ENCODE measurements at regions not wholly inside any gene's neighbourhood (a gene's known extent, or its start where the extent isn't known, plus 50 kb on each side); places are given as distances from the start of the nearest gene placed in this dataset.

DNA sequence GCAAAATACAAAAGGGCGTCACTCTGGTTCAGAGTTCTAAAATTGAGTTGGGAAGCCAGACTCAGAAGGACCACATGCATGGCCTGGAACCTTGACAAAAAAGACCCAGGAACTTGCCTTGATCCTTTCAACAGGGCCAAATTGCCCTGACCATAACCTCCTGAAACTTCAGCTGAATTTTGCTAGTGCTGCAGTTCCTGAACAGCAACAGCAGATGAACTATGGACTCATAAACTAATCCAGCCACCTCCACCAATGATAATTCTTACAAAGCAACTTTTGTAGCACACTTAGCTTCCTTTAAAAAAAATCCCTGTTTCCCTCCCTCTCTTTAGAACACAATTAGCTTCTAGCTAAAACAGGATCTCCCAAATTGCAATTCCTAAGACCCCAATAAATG lies 155.9 kb downstream of the MAT2B start:
- no peak overlapping the region for H3K27ac ChIP-seq (ENCODE audit: low read depth in 1 of 2, low read length in 2 of 2)
- WGBS = 49% methylated on average over 1 of the region's 1 CpG
- no peak for DNase-seq (ENCODE audit: low spot score)
- H3K9me3 ChIP-seq (ENCODE audit: control insufficient read depth in 4 of 4, low read length in 3 of 4) = peaks cover 0 to 2% (median under 1%) of the 10 kb centered on the region in 4 donors
- H3K4me1 ChIP-seq (ENCODE audit: control insufficient read depth in 4 of 4, insufficient read depth in 4 of 4, low read length in 3 of 4) = no peaks in the 10 kb centered on the region
- TF ChIP-seq TAF1 (conservative IDR thresholded peaks at IDR 0.05) (no peak), EGR1 (IDR thresholded peaks at IDR 0.05; ENCODE audit: low read depth in 2 of 2) (no peak), SP1 (IDR thresholded peaks at IDR 0.05) (no peak), HNF4A (conservative IDR thresholded peaks at IDR 0.05) (no peak), JUND (IDR thresholded peaks at IDR 0.05) (no peak), NR2F2 (IDR thresholded peaks at IDR 0.05) (no peak), GABPA (IDR thresholded peaks at IDR 0.05 in 1 of 2, conservative IDR thresholded peaks at IDR 0.05 in 1 of 2) (no peak), RAD21 (IDR thresholded peaks at IDR 0.05) (no peak), ATF3 (IDR thresholded peaks at IDR 0.05) (no peak)
- TF ChIP-seq, protein P1, sequence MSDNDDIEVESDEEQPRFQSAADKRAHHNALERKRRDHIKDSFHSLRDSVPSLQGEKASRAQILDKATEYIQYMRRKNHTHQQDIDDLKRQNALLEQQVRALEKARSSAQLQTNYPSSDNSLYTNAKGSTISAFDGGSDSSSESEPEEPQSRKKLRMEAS (IDR thresholded peaks at IDR 0.05) = no peak
- TF ChIP-seq, protein P2, sequence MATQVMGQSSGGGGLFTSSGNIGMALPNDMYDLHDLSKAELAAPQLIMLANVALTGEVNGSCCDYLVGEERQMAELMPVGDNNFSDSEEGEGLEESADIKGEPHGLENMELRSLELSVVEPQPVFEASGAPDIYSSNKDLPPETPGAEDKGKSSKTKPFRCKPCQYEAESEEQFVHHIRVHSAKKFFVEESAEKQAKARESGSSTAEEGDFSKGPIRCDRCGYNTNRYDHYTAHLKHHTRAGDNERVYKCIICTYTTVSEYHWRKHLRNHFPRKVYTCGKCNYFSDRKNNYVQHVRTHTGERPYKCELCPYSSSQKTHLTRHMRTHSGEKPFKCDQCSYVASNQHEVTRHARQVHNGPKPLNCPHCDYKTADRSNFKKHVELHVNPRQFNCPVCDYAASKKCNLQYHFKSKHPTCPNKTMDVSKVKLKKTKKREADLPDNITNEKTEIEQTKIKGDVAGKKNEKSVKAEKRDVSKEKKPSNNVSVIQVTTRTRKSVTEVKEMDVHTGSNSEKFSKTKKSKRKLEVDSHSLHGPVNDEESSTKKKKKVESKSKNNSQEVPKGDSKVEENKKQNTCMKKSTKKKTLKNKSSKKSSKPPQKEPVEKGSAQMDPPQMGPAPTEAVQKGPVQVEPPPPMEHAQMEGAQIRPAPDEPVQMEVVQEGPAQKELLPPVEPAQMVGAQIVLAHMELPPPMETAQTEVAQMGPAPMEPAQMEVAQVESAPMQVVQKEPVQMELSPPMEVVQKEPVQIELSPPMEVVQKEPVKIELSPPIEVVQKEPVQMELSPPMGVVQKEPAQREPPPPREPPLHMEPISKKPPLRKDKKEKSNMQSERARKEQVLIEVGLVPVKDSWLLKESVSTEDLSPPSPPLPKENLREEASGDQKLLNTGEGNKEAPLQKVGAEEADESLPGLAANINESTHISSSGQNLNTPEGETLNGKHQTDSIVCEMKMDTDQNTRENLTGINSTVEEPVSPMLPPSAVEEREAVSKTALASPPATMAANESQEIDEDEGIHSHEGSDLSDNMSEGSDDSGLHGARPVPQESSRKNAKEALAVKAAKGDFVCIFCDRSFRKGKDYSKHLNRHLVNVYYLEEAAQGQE (IDR thresholded peaks at IDR 0.05) = no peak
- TF ChIP-seq, protein P3, sequence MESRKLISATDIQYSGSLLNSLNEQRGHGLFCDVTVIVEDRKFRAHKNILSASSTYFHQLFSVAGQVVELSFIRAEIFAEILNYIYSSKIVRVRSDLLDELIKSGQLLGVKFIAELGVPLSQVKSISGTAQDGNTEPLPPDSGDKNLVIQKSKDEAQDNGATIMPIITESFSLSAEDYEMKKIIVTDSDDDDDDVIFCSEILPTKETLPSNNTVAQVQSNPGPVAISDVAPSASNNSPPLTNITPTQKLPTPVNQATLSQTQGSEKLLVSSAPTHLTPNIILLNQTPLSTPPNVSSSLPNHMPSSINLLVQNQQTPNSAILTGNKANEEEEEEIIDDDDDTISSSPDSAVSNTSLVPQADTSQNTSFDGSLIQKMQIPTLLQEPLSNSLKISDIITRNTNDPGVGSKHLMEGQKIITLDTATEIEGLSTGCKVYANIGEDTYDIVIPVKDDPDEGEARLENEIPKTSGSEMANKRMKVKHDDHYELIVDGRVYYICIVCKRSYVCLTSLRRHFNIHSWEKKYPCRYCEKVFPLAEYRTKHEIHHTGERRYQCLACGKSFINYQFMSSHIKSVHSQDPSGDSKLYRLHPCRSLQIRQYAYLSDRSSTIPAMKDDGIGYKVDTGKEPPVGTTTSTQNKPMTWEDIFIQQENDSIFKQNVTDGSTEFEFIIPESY (IDR thresholded peaks at IDR 0.05) = no peak
- peaks cover 0 to 2% (median 0%) of the 10 kb centered on the region in 4 donors for H3K27me3 ChIP-seq (ENCODE audit: control insufficient read depth in 4 of 4, insufficient read depth in 4 of 4, low read length in 3 of 4)
- H3K9ac ChIP-seq (ENCODE audit: low read depth in 1 of 2, low read length in 2 of 2) = no peak overlapping the region
- no peaks in the 10 kb centered on the region for H3K36me3 ChIP-seq (ENCODE audit: control insufficient read depth in 4 of 4, insufficient read depth in 3 of 4, low read depth in 1 of 4, low read length in 3 of 4)
- H3K4me3 ChIP-seq (ENCODE audit: low read depth in 1 of 3, low read length in 3 of 3) = no peak overlapping the region

DNA sequence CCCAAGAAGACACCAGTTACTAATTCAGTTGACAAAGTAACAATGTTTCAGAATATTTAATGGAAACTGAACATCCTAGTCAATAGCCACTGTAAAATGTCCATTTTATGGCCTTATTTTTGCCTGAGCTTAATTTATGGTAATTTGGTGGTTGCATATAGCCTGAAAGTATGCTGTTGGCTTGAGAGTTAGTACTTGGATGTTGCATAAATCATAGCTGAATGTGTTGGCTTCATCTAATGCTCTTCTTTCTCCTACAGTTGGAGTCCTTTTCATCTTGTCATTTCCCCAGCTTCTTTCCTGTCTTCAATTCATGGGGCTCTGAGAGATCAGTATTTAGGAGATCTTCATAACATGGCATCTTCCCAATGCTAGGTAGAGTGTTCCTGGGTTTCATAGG lies 164.6 kb downstream of the MAT2B start:
- TF ChIP-seq RXRA (IDR thresholded peaks at IDR 0.05) (no peak), GABPA (IDR thresholded peaks at IDR 0.05 in 1 of 2, conservative IDR thresholded peaks at IDR 0.05 in 1 of 2) (no peak), NR2F2 (IDR thresholded peaks at IDR 0.05) (no peak), HNF4G (IDR thresholded peaks at IDR 0.05) (no peak), RAD21 (IDR thresholded peaks at IDR 0.05) (no peak), EGR1 (IDR thresholded peaks at IDR 0.05; ENCODE audit: low read depth in 2 of 2) (no peak), SP1 (IDR thresholded peaks at IDR 0.05) (no peak)
- TF ChIP-seq, protein P2 (IDR thresholded peaks at IDR 0.05) = no peak
- TF ChIP-seq, protein P3 (IDR thresholded peaks at IDR 0.05) = no peak
- Histone ChIP-seq H3K27me3 (ENCODE audit: control insufficient read depth in 4 of 4, insufficient read depth in 4 of 4, low read length in 3 of 4) (no peaks in the 10 kb centered on the region), H3K9ac (ENCODE audit: low read depth in 1 of 2, low read length in 2 of 2) (no peak overlapping the region), H3K4me1 (ENCODE audit: control insufficient read depth in 4 of 4, insufficient read depth in 4 of 4, low read length in 3 of 4) (no peaks in the 10 kb centered on the region), H3K36me3 (ENCODE audit: control insufficient read depth in 4 of 4, insufficient read depth in 3 of 4, low read depth in 1 of 4, low read length in 3 of 4) (no peaks in the 10 kb centered on the region), H3K9me3 (ENCODE audit: control insufficient read depth in 4 of 4, low read length in 3 of 4) (no peaks in the 10 kb centered on the region), H3K4me3 (ENCODE audit: low read depth in 1 of 3, low read length in 3 of 3) (no peak overlapping the region), H3K27ac (ENCODE audit: low read depth in 1 of 2, low read length in 2 of 2) (no peak overlapping the region)
- no peak for DNase-seq (ENCODE audit: low spot score)

Measured in liver (tissue), 7 donors.